ENCODE measurements at regions not wholly inside any gene's neighbourhood (a gene's known extent, or its start where the extent isn't known, plus 50 kb on each side); places are given as distances from the start of the nearest gene placed in this dataset.

- no peaks in the 10 kb centered on the region for H3K27me3 ChIP-seq
- no peaks in the 10 kb centered on the region for H3K4me1 ChIP-seq
- H3K27ac ChIP-seq, result no peak overlapping the region
- no peaks in the 10 kb centered on the region for H3K36me3 ChIP-seq
- no peaks in the 10 kb centered on the region for H3K9me3 ChIP-seq
- intact Hi-C loops (cut with DNase I; ENCODE audit: low total_unique reads), result no loop called here
- DNase-seq (ENCODE audit: low spot score in 2 of 2), result no peak
- no peak for TF ChIP-seq POLR2AphosphoS5 (IDR thresholded peaks at IDR 0.05)
- TF ChIP-seq POLR2A (IDR thresholded peaks at IDR 0.05), result no peak
- TF ChIP-seq, protein P1, sequence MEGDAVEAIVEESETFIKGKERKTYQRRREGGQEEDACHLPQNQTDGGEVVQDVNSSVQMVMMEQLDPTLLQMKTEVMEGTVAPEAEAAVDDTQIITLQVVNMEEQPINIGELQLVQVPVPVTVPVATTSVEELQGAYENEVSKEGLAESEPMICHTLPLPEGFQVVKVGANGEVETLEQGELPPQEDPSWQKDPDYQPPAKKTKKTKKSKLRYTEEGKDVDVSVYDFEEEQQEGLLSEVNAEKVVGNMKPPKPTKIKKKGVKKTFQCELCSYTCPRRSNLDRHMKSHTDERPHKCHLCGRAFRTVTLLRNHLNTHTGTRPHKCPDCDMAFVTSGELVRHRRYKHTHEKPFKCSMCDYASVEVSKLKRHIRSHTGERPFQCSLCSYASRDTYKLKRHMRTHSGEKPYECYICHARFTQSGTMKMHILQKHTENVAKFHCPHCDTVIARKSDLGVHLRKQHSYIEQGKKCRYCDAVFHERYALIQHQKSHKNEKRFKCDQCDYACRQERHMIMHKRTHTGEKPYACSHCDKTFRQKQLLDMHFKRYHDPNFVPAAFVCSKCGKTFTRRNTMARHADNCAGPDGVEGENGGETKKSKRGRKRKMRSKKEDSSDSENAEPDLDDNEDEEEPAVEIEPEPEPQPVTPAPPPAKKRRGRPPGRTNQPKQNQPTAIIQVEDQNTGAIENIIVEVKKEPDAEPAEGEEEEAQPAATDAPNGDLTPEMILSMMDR (IDR thresholded peaks at IDR 0.05), result no peak
- no peak overlapping the region for H3K4me3 ChIP-seq
These were observed 68.7 kb upstream of the FGF3 start for GRCh38 chr11:69887841-69888427.

- TF ChIP-seq, protein P1 (IDR thresholded peaks at IDR 0.05), result peak; percentile 37 to 68 (median 52)
- TF ChIP-seq POLR2A (IDR thresholded peaks at IDR 0.05), result no peak
- Histone ChIP-seq H3K4me3 (no peak overlapping the region), H3K27me3 (no peaks in the 10 kb centered on the region), H3K4me1 (no peaks in the 10 kb centered on the region), H3K36me3 (no peaks in the 10 kb centered on the region), H3K27ac (no peak overlapping the region), H3K9me3 (no peaks in the 10 kb centered on the region)
- intact Hi-C loops (cut with DNase I; ENCODE audit: low total_unique reads), result no loop called here
- peak in 1 of 2 donors; percentile 69 for DNase-seq (ENCODE audit: low spot score in 2 of 2)
These were observed 69.4 kb upstream of the FGF3 start for GRCh38 chr11:69888483-69889181.

GRCh38 chr11:69889400-69890318 lies 70.4 kb upstream of the FGF3 start:
- no peak overlapping the region for H3K4me3 ChIP-seq
- H3K27me3 ChIP-seq, result no peaks in the 10 kb centered on the region
- no peaks in the 10 kb centered on the region for H3K9me3 ChIP-seq
- no peak overlapping the region for H3K27ac ChIP-seq
- H3K36me3 ChIP-seq, result no peaks in the 10 kb centered on the region
- no peaks in the 10 kb centered on the region for H3K4me1 ChIP-seq
- DNase-seq (ENCODE audit: low spot score in 2 of 2), result no peak
- intact Hi-C loops (cut with DNase I; ENCODE audit: low total_unique reads), result no loop called here
- TF ChIP-seq POLR2AphosphoS5 (IDR thresholded peaks at IDR 0.05), result no peak
- TF ChIP-seq, protein P1 (IDR thresholded peaks at IDR 0.05), result no peak
- no peak for TF ChIP-seq POLR2A (IDR thresholded peaks at IDR 0.05)

GRCh38 chr11:69890476-69890875 lies 71.3 kb upstream of the FGF3 start:
- TF ChIP-seq POLR2A (IDR thresholded peaks at IDR 0.05) (no peak), POLR2AphosphoS5 (IDR thresholded peaks at IDR 0.05) (no peak)
- TF ChIP-seq, protein P1 (IDR thresholded peaks at IDR 0.05), result no peak
- Histone ChIP-seq H3K36me3 (no peaks in the 10 kb centered on the region), H3K27me3 (no peaks in the 10 kb centered on the region), H3K4me3 (no peak overlapping the region), H3K4me1 (no peaks in the 10 kb centered on the region), H3K27ac (no peak overlapping the region), H3K9me3 (no peaks in the 10 kb centered on the region)
- intact Hi-C loops (cut with DNase I; ENCODE audit: low total_unique reads), result no loop called here
- no peak for DNase-seq (ENCODE audit: low spot score in 2 of 2)

Measured in breast epithelium (tissue), 4 donors.